ENCODE measurements at regions not wholly inside any gene's neighbourhood (a gene's known extent, or its start where the extent isn't known, plus 50 kb on each side); places are given as distances from the start of the nearest gene placed in this dataset.

DNA sequence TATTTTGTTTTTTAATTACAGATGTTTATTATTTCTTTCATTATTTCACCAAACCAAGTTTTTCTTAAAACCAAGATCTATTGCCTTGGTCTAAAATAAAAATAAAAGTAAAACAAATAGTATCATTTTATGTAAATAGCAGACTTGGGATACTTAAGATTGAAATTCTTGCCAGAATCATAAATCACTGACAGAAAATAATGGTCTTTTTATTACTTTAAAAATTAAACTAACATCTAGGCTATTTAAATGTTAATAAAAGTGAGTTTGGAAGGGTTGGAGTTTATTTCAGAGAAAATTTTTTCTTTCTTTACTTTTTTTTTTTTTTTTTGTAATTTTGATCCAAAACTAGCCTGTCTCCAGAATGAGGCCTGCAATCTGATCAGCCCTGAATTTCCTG, 568.0 kb upstream of the IGFBP3 start:
- Histone ChIP-seq H3K14ac (replicated peaks; ENCODE audit: low read depth, low read length) (no peak overlapping the region), H3K9me1 (ENCODE audit: insufficient read depth, low read length) (peaks cover 9% of the 10 kb centered on the region), H4K8ac (ENCODE audit: low read depth in 2 of 2, low read length in 2 of 2) (no peak overlapping the region), H3K4me3 (ENCODE audit: insufficient read depth, low read depth, low read length) (no peak overlapping the region), H3K23ac (ENCODE audit: low read depth, low read length) (no peak overlapping the region), H3K56ac (ENCODE audit: extremely low read depth, insufficient read depth, low read length) (no peak overlapping the region), H2BK15ac (ENCODE audit: low read depth, low read length) (no peak overlapping the region), H3K4me2 (ENCODE audit: low read depth, low read length) (no peak overlapping the region), H3K4ac (ENCODE audit: low read depth, low read length) (no peak overlapping the region), H4K5ac (ENCODE audit: low read depth, low read length) (no peak overlapping the region), H4K20me1 (ENCODE audit: insufficient read depth, low read length) (no peaks in the 10 kb centered on the region), H3K9me3 (ENCODE audit: control insufficient read depth, insufficient read depth, low read length) (no peaks in the 10 kb centered on the region), H2AK5ac (ENCODE audit: low read depth, low read length) (no peak overlapping the region), H2BK5ac (ENCODE audit: low read depth, low read length, poor library complexity, severe bottlenecking) (no peak overlapping the region), H4K91ac (ENCODE audit: insufficient read depth, low read depth, low read length) (no peak overlapping the region), H3K4me1 (ENCODE audit: control insufficient read depth, insufficient read depth, low read length) (peaks cover 14% of the 10 kb centered on the region), H2AK9ac (replicated peaks; ENCODE audit: low read depth, low read length, poor library complexity) (no peak overlapping the region), H3K9ac (ENCODE audit: low read depth, low read length) (no peak overlapping the region), H2BK120ac (ENCODE audit: low read depth, low read length) (no peak overlapping the region), H3K27me3 (ENCODE audit: control insufficient read depth, insufficient read depth, low read length) (no peaks in the 10 kb centered on the region), H3K79me1 (ENCODE audit: low read depth in 1 of 2, low read length in 2 of 2) (no peaks in the 10 kb centered on the region), H2AFZ (replicated peaks; ENCODE audit: low read length, poor library complexity) (no peak overlapping the region), H2BK20ac (ENCODE audit: low read depth, low read length) (no peak overlapping the region), H3K36me3 (ENCODE audit: control insufficient read depth, insufficient read depth, low read length) (no peaks in the 10 kb centered on the region), H3K18ac (ENCODE audit: low read depth, low read length) (no peak overlapping the region), H3K27ac (ENCODE audit: insufficient read depth, low read length) (no peak overlapping the region)
- intact Hi-C loops (cut with micrococcal nuclease) (loop anchor here (10.0 kb wide), 1 partner anchor 596 kb away; no protein-coding TSS in a partner anchor), dilution Hi-C loops (cut with HindIII; ENCODE audit: low sequenced_read_pairs, unreplicated experiment) (no loop called here), in situ Hi-C loops (cut with MboI; ENCODE audit: low sequenced_read_pairs) (no loop called here)
- ATAC-seq (ENCODE audit: low read depth): no peak
- CTCF ChIA-PET: interaction anchor here (0.6 kb wide), 1 partner anchor 123 kb away, joined by 7 read pairs; no protein-coding TSS in a partner anchor
- no TSS peak for BruUV-seq (replicated peaks)
- POLR2A ChIA-PET (ENCODE audit: unreplicated experiment): no interaction called here
- no peak for DNase-seq
- TF ChIP-seq CEBPB (IDR thresholded peaks at IDR 0.05; ENCODE audit: low read depth, low read length) (no peak), RAD21 (IDR thresholded peaks at IDR 0.05; ENCODE audit: low read length) (no peak), CHD1 (IDR thresholded peaks at IDR 0.05; ENCODE audit: low read depth, low read length) (no peak), MXI1 (IDR thresholded peaks at IDR 0.05; ENCODE audit: borderline replicate concordance, low read depth, low read length) (no peak), NFE2L2 (IDR thresholded peaks at IDR 0.05; ENCODE audit: low read depth, low read length) (no peak), RFX5 (IDR thresholded peaks at IDR 0.05; ENCODE audit: low read depth, low read length) (no peak)
- TF ChIP-seq, protein P1, sequence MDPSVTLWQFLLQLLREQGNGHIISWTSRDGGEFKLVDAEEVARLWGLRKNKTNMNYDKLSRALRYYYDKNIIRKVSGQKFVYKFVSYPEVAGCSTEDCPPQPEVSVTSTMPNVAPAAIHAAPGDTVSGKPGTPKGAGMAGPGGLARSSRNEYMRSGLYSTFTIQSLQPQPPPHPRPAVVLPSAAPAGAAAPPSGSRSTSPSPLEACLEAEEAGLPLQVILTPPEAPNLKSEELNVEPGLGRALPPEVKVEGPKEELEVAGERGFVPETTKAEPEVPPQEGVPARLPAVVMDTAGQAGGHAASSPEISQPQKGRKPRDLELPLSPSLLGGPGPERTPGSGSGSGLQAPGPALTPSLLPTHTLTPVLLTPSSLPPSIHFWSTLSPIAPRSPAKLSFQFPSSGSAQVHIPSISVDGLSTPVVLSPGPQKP (IDR thresholded peaks at IDR 0.05; ENCODE audit: borderline replicate concordance, low read depth, low read length): no peak
- TF ChIP-seq, protein P2, sequence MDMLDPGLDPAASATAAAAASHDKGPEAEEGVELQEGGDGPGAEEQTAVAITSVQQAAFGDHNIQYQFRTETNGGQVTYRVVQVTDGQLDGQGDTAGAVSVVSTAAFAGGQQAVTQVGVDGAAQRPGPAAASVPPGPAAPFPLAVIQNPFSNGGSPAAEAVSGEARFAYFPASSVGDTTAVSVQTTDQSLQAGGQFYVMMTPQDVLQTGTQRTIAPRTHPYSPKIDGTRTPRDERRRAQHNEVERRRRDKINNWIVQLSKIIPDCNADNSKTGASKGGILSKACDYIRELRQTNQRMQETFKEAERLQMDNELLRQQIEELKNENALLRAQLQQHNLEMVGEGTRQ (IDR thresholded peaks at IDR 0.05; ENCODE audit: low read depth, low read length): no peak

Data from IMR-90 (cell line).